H9 (cell line): ENCODE measurements at regions not wholly inside any gene's neighbourhood (a gene's known extent, or its start where the extent isn't known, plus 50 kb on each side); places are given as distances from the start of the nearest gene placed in this dataset.
"Not testable (repeated sequence)": the region's sequence is repeated elsewhere in the genome, so short reads cannot be mapped to it uniquely, and the experiment has no call there.

ENCODE experiments used
- DNase-seq: peaks from one replicate; pipeline ENCODE4 v3.0.0-alpha.2; 2017
- H2AFZ ChIP-seq: one replicate; pipeline ENCODE4 v1.6.1; 2013; ENCODE audit warnings: mild to moderate bottlenecking, low read length, control low read depth, moderate library complexity
- H2AK5ac ChIP-seq: 2 replicates; pipeline ENCODE4 v1.6.1; 2013; ENCODE audit warnings: low read length, control low read depth, mixed read lengths; ENCODE audit not compliant: insufficient read length
- H2BK120ac ChIP-seq: one replicate; pipeline ENCODE4 v1.6.1; 2013; ENCODE audit warnings: low read depth, mild to moderate bottlenecking, low read length, control low read depth, inconsistent platforms; ENCODE audit not compliant: poor library complexity, severe bottlenecking
- H2BK12ac ChIP-seq: 2 replicates; pipeline ENCODE4 v1.6.1; 2013; ENCODE audit warnings: low read length, control low read depth, mixed read lengths, low read depth; ENCODE audit not compliant: insufficient read length
- H2BK15ac ChIP-seq: 2 replicates; pipeline ENCODE4 v1.6.1; 2013; ENCODE audit warnings: low read depth, low read length, control low read depth
- H2BK20ac ChIP-seq: one replicate; pipeline ENCODE4 v1.6.1; 2013; ENCODE audit warnings: low read depth, mild to moderate bottlenecking, low read length, control low read depth, inconsistent platforms; ENCODE audit not compliant: poor library complexity, severe bottlenecking
- H2BK5ac ChIP-seq: 2 replicates; pipeline ENCODE4 v1.6.1; 2013; ENCODE audit warnings: low read length, control low read depth, mixed read lengths; ENCODE audit not compliant: insufficient read length
- H3K14ac ChIP-seq: 2 replicates; pipeline ENCODE4 v1.6.1; 2013; ENCODE audit warnings: low read length, control low read depth; ENCODE audit not compliant: insufficient read depth
- H3K18ac ChIP-seq: 2 replicates; pipeline ENCODE4 v1.6.1; 2013; ENCODE audit warnings: low read depth, mild to moderate bottlenecking, mixed read lengths, low read length, control low read depth; ENCODE audit not compliant: insufficient read length
- H3K23ac ChIP-seq: 2 replicates; pipeline ENCODE4 v1.6.1; 2013; ENCODE audit warnings: low read length, control low read depth, mixed read lengths, low read depth; ENCODE audit not compliant: insufficient read length
- H3K23me2 ChIP-seq: 2 replicates; pipeline ENCODE4 v1.6.1; 2013; ENCODE audit warnings: low read depth, mild to moderate bottlenecking, mixed read lengths, low read length, control low read depth; ENCODE audit not compliant: insufficient read length, poor library complexity, severe bottlenecking
- H3K27ac ChIP-seq: 2 replicates; pipeline ENCODE4 v1.5.1; 2013; ENCODE audit warnings: low read length, control low read depth, mixed read lengths, low read depth; ENCODE audit not compliant: insufficient read length
- H3K27me3 ChIP-seq: 2 replicates; pipeline ENCODE4 v1.6.1; 2013; ENCODE audit warnings: low read length, control low read depth, inconsistent platforms; ENCODE audit not compliant: insufficient read depth
- H3K4ac ChIP-seq: 2 replicates; pipeline ENCODE4 v1.6.1; 2013; ENCODE audit warnings: low read depth, mild to moderate bottlenecking, control low read depth, inconsistent platforms, low read length, moderate library complexity
- H3K4me1 ChIP-seq: 2 replicates; pipeline ENCODE4 v1.6.1; 2013; ENCODE audit warnings: low read length, control low read depth, inconsistent platforms; ENCODE audit not compliant: insufficient read depth
- H3K4me2 ChIP-seq: 2 replicates; pipeline ENCODE4 v1.6.1; 2013; ENCODE audit warnings: low read length, control low read depth, mixed read lengths; ENCODE audit not compliant: insufficient read length, insufficient read depth
- H3K56ac ChIP-seq: 2 replicates; pipeline ENCODE4 v1.6.1; 2013; ENCODE audit warnings: low read depth, mild to moderate bottlenecking, mixed read lengths, low read length, control low read depth; ENCODE audit not compliant: insufficient read length
- H3K79me1 ChIP-seq: 2 replicates; pipeline ENCODE4 v1.6.1; 2013; ENCODE audit warnings: low read depth, mild to moderate bottlenecking, moderate library complexity, low read length, control low read depth, inconsistent platforms; ENCODE audit not compliant: insufficient read depth, poor library complexity, severe bottlenecking
- H3K79me2 ChIP-seq: 2 replicates; pipeline ENCODE4 v1.6.1; 2013; ENCODE audit warnings: low read length, control low read depth, inconsistent platforms; ENCODE audit not compliant: insufficient read depth
- H3K9ac ChIP-seq: 2 replicates; pipeline ENCODE4 v1.6.1; 2013; ENCODE audit warnings: low read length, control low read depth, mixed read lengths; ENCODE audit not compliant: insufficient read length; ENCODE audit errors: extremely low read depth
- H3K9me3 ChIP-seq: one replicate; pipeline ENCODE4 v1.6.1; 2013; ENCODE audit warnings: low read depth, low read length, inconsistent platforms; ENCODE audit not compliant: control insufficient read depth
- H3T11ph ChIP-seq: one replicate; pipeline ENCODE4 v1.6.1; 2013; ENCODE audit warnings: mild to moderate bottlenecking, low read length, control low read depth, inconsistent platforms
- H4K20me1 ChIP-seq: one replicate; pipeline ENCODE4 v1.6.1; 2013; ENCODE audit not compliant: control insufficient read depth, insufficient read length, insufficient read depth
- H4K5ac ChIP-seq: 2 replicates; pipeline ENCODE4 v1.6.1; 2013; ENCODE audit warnings: low read depth, mild to moderate bottlenecking, mixed read lengths, low read length, control low read depth; ENCODE audit not compliant: insufficient read length
- H4K8ac ChIP-seq: replicated peaks from 2 replicates; pipeline ENCODE4 v1.6.1; 2013; ENCODE audit warnings: low read length, control low read depth, mixed read lengths, low read depth; ENCODE audit not compliant: insufficient read length
- H4K91ac ChIP-seq: 2 replicates; pipeline ENCODE4 v1.6.1; 2013; ENCODE audit warnings: low read depth, mild to moderate bottlenecking, moderate library complexity, mixed read lengths, low read length, control low read depth; ENCODE audit not compliant: insufficient read length
- H3K27ac Mint-ChIP-seq, 3 experiments: 2 replicates in 2 of 3; 3 replicates in 1 of 3; pipeline ENCODE4 v1.8.0; 2020 to 2021; ENCODE audit warnings: mixed read lengths in 3 of 3, mild to moderate bottlenecking in 1 of 3, moderate library complexity in 1 of 3
- H3K27me3 Mint-ChIP-seq: 2 replicates; pipeline ENCODE4 v1.8.0; 2021; ENCODE audit warnings: low read depth, mild to moderate bottlenecking, moderate library complexity, mixed read lengths
- H3K36me3 Mint-ChIP-seq, 3 experiments: 2 replicates in 2 of 3; 3 replicates in 1 of 3; pipeline ENCODE4 v1.8.0; 2020 to 2021; ENCODE audit warnings: low read depth in 3 of 3, mixed read lengths in 3 of 3; ENCODE audit not compliant: insufficient read depth in 1 of 3
- H3K4me1 Mint-ChIP-seq, 2 experiments: 2 replicates each; pipeline ENCODE4 v1.8.0; 2020; ENCODE audit warnings: mixed read lengths in 2 of 2
- H3K4me3 Mint-ChIP-seq, 2 experiments: 2 replicates in 1 of 2; 3 replicates in 1 of 2; pipeline ENCODE4 v1.8.0; 2020 to 2021; ENCODE audit warnings: mild to moderate bottlenecking in 2 of 2, mixed read lengths in 2 of 2, moderate library complexity in 1 of 2
- H3K9me3 Mint-ChIP-seq, 2 experiments: 2 replicates in 1 of 2; 3 replicates in 1 of 2; pipeline ENCODE4 v1.8.0; 2020; ENCODE audit warnings: mild to moderate bottlenecking in 2 of 2, mixed read lengths in 2 of 2, moderate library complexity in 1 of 2
- WGBS: extraction: QIAGEN DNeasy Blood & Tissue Kit; methylation state at CpG from one replicate; pipeline ENCODE4 v1.1.7; 2013; ENCODE audit warnings: missing lambda C conversion rate, low lambda C conversion rate, mixed read lengths; ENCODE audit not compliant: insufficient read length; ENCODE audit errors: extremely low coverage; 5-methylcytosine and 5-hydroxymethylcytosine counted together

DNA sequence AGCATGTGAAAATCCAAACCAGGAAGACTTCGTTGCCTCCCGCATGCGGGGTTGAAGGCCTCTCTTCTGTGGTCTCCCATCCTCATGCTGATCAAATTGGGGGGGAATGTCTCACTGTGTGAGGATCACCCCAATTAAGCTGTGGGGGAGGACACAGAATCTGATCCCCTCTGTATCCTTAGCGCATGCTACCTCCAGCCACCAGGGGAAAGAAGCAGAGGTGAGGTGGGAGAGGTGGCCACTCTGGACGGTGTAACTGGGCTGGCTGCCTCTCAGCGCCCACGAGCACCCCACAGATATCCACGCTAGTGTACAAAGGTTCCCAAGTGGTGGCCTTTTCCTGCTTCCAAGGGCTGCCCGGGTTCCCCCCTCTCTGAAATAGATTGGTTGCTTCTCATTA lies 177.6 kb upstream of the PLGLB1 start:
- not testable (repeated sequence) for H2AFZ ChIP-seq, H3K4me2 ChIP-seq, H3T11ph ChIP-seq, DNase-seq, H2BK15ac ChIP-seq, H3K23ac ChIP-seq, H4K20me1 ChIP-seq, H2AK5ac ChIP-seq, H3K79me2 ChIP-seq, H4K5ac ChIP-seq, H3K4me1 ChIP-seq, H3K4me3 Mint-ChIP-seq, H3K36me3 Mint-ChIP-seq, H2BK12ac ChIP-seq, H2BK5ac ChIP-seq, H3K14ac ChIP-seq, H3K79me1 ChIP-seq, H3K27me3 Mint-ChIP-seq, H4K91ac ChIP-seq, H3K27me3 ChIP-seq, H3K18ac ChIP-seq, H2BK20ac ChIP-seq, H3K9me3 ChIP-seq, H3K4me1 Mint-ChIP-seq, H3K9ac ChIP-seq, H2BK120ac ChIP-seq, H3K56ac ChIP-seq, H4K8ac ChIP-seq, H3K27ac ChIP-seq, H3K23me2 ChIP-seq, H3K9me3 Mint-ChIP-seq, H3K27ac Mint-ChIP-seq, H3K4ac ChIP-seq
- WGBS = no CpG with 5 or more reads among the region's 9 CpGs

DNA sequence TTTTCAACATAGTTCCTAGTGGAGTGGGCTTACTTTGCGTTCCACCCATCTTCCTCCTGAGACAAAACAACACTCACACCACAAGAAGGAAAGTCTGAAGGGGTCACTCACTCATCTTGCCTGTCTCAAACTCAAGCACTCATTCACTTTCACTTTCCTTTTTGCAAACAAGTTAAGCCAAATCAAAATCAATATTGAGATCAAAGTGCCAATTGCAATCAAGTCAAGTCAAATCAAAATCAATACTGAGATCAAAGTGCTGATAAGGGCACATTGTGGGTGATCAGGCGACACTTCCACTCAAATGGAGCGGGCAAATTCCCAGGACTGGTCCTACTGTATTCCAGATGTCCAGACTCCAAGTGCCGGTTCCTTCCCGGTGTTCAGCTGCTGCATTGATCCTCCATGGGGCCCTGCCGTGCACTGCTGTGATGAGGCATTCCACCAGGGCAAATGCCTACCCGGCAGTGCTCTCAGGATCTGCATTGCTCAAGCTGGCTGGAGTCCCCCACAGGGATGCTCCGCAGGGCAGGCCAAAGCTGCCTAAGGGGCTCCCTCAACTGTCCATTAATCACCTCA lies 183.0 kb upstream of the PLGLB1 start:
- H4K5ac ChIP-seq, H4K20me1 ChIP-seq, H2BK15ac ChIP-seq, H3K4ac ChIP-seq, H3K4me3 Mint-ChIP-seq, H2BK120ac ChIP-seq, H3K14ac ChIP-seq, H3K23ac ChIP-seq, H3K9me3 ChIP-seq, H3K9ac ChIP-seq, H3T11ph ChIP-seq, H3K4me2 ChIP-seq, H3K9me3 Mint-ChIP-seq, H2AFZ ChIP-seq, H3K27me3 ChIP-seq, H3K27ac ChIP-seq, DNase-seq, H2BK20ac ChIP-seq, H2BK5ac ChIP-seq, H3K4me1 ChIP-seq, H3K79me2 ChIP-seq, H3K23me2 ChIP-seq, H3K56ac ChIP-seq, H3K27me3 Mint-ChIP-seq, H2AK5ac ChIP-seq, H2BK12ac ChIP-seq, H3K79me1 ChIP-seq, H4K8ac ChIP-seq, H3K27ac Mint-ChIP-seq, H4K91ac ChIP-seq, H3K18ac ChIP-seq, H3K4me1 Mint-ChIP-seq, H3K36me3 Mint-ChIP-seq: not testable (repeated sequence)
- WGBS = no CpG with 5 or more reads among the region's 8 CpGs
